GM19043 (cell line): ENCODE measurements at regions not wholly inside any gene's neighbourhood (a gene's known extent, or its start where the extent isn't known, plus 50 kb on each side); places are given as distances from the start of the nearest gene placed in this dataset.
A peak's percentile ranks its signal among the peaks of the same experiment; 100 is the strongest.
"Not testable (repeated sequence)": the region's sequence is repeated elsewhere in the genome, so short reads cannot be mapped to it uniquely, and the experiment has no call there.

Experiments
- ATAC-seq: cut with Tn5 transposase; IDR thresholded peaks from one replicate; pipeline ENCODE4 v1.9.1; 2021; ENCODE audit warnings: low read depth; ENCODE audit not compliant: unreplicated experiment

DNA sequence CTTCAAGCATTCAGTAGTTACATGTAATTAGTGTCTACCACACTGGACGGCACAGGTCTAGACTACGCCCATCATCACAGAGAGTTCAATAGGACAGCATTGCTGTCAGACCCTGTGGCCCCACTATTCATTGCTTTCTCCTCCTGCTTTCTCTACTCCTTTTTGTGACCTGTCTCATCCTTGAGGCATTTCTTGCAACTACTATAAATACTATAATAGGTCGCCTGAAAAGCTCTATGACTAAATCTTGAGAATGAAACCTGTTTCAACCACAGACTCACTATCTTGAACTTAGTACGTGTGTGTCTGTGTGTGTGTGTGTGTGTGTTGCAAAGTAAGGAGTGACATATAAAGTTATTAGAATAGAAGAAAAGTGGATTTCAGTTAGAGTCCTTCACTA, 252.9 kb upstream of the KLF3 start:
- ATAC-seq: peak; percentile 77

DNA sequence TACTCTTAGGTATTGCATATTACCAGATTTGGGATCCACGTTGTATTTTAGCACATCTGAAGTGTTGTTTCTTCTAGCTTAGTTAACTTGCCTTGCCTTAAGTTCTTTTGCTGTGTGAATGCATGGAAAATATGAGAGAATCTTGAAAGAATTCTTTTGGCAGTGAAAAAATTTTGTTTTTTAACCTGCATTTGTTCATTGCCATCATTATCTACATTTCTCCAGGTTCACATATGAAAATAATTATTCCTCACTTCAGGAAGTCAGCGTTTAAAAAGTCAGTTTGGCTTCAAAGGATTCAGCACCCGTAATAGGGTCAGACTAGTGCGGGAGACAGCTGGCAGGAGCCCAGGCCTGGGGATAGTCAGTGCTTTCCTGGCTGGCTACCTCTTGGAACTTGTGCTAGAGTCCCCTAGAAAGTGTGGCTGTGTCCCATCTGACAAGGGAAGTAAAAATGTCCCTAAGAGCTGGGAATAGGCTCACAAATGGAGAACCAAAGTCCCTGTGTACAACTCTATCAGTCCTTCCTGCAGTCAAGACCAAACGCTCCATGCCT, 251.9 kb upstream of the KLF3 start:
- no peak for ATAC-seq

DNA sequence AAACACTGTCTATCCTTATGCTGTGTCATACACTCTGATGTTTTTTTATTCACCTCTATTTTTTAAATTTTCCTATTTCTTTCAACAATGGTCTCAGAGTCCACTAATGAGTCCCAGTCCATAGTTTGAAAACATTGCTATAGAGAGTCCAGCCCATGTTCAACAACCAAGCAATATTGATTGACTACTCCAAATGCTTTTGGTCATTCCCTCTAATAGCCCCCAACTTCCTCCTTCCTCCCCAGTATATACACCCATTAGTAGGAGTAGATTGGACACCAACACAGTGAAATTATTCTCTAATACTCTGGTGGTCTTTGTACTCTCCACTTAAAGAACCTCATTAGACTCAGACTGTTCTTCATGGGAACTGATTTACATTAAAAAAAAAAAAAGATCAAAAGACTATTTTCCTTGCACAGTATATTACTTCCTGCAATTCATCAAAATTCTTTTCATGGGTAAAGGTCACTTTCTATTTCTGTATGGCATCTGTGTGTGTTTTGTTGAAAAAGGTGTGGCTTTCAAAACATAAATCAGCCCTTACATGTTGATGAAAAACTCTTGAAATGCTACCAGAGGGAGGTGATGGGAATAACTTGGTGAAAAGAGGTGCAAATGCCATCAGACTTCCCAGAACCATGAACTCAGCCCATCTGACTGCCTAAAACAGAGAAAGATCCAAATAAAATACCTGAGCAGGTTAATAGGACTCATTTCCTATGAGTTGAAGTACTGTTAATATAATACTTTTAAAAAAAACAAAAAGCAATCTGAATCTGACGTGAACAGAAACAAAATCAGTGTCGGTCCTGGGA, 250.3 kb upstream of the KLF3 start:
- ATAC-seq: no peak

DNA sequence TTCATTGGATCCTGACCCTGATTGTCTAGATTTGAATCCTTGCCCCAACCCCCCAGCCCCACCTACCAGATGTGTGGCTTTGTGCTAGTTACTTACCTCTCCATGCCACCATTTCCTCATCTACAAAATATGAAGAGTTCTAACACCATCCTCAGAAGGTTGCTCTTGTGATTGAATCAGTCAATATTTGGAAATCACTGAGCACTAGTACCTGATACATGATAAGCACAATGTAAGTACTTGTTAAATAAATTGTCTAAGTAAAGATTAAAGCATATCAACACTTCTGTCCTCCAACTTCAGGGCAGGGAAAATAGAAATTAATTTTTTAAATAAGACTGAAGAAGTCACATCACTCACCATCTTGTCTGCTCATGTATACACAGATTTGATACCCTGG, 249.6 kb upstream of the KLF3 start:
- ATAC-seq: no peak

DNA sequence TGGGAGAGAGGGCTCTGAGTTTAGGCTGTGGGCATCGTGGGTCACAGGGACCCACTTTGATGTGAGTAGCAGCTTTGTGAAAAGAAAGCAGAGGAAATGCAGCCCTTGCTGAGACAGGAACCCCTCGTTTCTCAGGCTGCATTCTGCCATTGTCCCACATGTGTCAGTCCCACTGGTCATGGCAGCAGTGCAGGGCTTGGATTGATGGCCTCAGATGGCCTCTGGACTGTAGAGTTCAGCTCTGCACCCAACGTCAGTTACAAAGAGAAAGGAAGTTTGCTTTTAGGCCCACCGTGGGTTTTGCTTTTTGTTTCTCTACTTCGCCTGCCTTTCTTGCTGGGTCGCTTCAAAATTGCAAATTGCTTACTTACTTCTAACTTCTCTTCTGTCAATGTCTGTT, 248.3 kb upstream of the KLF3 start:
- ATAC-seq: no peak

DNA sequence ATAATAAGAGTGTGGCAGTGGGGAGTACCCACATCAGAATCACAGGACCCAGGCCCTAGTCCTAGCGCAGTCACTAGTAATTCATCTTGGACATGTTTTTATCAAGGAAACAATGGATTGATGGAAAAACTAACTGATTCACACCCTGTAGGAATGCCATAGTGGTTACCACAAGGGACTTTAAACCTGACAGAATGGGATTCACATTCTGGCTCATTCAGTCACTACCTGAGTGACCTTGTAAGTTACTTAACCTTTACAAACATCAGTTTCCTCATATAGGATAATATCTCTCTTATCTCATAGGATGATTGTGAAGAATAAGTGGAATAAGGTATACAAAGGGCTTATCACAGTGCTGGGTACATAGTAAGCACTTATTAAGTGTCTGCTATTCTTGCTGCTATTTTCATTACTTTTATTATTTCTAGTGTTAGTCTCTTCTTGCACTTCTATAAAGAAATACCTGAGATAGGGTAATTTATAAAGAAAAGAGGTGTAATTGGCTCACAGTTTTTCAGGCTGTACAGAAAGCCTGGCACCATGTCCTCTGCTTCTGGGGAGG, 247.5 kb upstream of the KLF3 start:
- no peak for ATAC-seq

DNA sequence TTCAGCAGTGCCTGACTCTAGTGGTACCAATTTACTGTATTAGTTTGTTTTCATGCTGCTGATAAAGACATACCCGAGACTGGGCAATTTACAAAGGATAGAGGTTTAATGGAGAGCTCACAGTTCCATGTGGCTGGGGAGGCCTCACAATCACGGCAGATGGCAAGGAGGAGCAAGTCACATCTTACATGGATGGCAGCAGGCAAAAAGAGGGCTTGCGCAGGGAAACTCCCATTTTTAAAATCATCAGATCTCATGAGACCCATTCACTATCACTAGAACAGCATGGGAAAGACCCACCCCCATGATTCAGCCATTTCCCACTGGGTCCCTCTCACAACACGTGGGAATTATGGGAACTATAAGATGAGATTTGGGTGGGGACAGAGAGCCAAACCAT, 243.7 kb upstream of the KLF3 start:
- not testable (repeated sequence) for ATAC-seq

DNA sequence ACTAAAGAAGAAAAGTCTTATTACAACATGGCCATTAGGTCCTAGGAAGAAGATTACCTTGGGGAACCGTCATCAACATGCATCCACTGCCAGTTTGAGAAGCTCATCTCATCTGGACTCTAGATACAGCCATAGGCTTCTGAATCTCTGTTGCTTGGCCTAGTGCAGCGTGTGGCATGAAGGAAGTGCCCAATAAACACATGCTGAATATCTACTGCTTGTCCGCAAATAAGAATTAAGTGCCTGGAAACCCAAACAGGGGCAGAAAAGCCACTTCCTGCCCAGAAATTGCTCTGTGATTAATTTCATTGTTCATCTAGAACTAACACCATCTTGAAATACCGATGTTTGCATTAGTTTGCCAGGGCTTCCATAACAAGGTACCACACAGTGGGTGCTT, 241.1 kb upstream of the KLF3 start:
- no peak for ATAC-seq

DNA sequence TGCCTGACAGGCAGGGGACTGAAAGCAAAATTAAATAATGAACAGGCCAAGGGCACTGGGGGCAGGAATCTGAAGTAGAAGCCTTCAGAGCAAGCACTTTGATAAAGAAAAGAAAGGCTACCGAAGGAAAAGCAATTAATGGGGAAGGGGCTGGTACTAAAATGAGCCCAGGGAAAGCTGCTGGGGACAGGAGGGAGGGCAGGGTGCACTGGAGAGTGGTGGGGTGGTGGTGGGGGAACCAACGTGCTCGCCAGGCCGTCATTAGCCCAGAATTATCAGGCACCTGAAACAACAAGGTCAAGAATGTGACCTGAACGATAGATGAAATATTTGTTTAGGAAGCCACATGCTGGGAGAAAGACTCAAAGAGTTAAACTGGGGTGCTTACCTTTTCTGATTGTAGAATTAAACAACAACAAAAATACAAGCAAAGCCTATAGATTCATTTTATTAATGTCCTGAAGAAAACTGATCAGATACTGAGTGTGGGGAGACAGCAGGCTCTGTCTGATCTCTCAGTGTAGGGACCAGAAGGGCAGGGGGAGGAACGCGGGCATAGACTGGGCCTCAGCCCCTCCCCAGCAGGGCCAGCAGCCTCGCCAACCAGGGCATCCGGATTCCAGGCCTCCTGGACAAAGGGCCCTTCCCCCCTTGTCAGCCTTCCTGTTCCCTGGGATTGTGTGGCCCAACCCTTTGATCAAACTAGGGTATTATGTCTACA, 239.7 kb upstream of the KLF3 start:
- no peak for ATAC-seq

DNA sequence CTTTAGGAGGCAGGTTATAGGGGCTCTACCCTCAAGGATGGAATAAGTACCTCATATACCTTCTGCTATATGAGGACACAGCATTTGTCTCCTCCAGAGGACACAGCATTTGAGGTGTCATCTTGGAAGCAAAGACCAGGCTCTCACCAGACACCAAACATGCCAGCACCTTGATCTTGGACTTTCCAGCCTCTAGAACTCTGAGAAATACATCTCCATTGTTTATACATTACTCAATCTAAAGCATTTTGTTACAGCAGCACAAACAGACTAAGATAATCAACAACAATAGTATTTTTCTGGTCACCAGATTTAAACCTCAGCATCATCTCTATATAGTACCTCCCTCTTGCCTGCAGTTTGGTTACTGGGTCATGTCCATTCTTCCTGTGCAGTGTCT, 237.5 kb upstream of the KLF3 start:
- ATAC-seq: no peak

DNA sequence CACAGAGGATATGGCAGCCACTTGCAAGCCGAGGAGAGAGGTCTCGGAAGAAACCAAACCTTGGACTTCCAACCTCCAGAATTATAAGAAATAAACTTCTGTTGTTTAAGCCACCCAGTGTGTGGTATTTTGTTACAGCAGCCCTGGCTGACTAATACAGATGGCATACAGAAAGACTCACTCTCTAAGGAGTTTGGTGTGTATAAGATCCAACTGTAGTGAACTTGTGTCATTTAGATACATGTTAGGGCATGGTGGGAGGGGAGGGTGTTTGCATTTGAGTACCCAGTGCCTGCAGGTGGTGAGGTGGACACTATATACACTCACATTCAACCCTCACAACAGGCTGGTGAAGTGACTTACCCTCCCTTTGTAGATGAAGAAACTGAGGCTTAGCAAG, 233.2 kb upstream of the KLF3 start:
- ATAC-seq: no peak

DNA sequence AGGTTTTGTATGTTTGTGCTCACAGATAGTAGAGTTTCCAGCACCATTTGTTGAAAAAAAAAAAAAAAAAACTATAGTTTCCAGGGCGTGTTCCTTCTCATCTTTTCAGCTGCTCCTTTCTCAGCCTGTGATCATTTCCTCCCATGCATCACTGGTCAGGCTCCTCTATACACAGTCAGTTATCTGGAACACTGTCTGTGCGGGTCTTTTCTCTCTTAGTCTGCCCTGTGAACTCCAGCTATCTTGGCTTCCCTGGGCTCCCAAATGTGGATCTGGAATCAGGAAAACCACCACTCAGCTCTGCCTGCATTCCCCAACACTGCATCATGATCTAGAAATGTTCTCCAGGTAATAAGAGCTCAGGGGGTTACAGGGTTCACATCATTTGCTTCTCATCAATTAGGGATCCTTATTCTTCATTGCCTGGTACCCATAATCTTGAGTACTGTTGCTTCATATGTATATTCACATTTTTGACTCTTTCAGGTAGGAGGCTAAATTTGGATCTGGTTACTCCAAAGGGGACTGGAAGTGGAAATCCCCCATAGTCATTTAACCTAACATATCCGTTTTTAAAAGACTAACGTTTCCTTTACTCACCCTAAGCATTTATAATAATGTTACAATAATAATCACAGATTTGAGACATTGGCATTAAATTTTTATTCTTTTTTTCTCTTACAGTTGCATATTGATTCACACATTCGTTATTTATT, 221.8 kb upstream of the KLF3 start:
- no peak for ATAC-seq

DNA sequence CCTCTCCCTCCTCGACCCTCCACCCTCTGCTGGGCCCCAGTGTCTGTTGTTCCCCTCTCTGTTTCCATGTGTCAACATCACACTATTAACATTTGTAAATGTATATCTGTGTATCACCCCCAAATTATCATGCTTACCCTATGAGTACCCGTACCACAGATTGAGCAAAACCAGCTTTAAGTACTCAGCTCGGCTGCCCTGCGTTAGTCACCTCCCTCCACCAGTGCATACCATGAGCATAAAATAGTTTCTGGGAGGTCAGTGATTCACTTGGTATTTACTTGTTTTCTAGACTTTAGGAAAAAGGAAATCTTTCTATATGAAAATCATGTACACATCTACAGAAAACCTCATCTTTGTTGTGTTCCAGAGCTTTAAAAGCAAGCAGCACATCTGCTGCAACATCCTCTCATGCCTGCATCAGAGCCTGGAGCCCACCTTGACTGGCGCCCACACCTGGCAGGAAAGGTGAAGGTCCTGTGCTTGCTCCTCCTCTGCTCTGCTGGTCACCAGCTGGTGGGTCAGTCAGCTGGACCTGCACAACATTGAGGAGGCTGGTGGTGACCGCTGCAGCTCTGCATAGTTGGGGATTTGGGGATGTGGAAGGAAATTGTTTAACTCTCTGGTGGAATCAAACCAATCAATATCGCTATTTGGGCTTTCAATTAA, 214.4 kb upstream of the KLF3 start:
- ATAC-seq: no peak

DNA sequence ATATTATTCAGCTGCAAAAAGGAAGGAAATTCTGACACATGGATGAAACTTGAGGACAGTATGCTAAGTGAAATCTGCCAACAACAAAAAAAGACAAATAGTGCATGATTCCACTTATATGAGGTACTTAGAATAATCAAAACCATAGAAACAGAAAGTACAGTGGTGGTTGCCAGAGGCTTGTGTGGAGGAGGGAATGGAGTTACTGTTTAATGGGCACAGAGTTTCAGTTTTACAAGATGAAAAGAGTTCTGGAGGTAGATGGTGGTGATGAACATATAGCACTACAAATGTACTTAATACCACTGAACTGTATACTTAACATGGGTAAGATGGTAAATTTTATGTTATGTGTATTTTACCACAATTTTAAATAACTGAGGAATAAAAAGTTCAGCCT, 212.0 kb upstream of the KLF3 start:
- ATAC-seq: no peak

DNA sequence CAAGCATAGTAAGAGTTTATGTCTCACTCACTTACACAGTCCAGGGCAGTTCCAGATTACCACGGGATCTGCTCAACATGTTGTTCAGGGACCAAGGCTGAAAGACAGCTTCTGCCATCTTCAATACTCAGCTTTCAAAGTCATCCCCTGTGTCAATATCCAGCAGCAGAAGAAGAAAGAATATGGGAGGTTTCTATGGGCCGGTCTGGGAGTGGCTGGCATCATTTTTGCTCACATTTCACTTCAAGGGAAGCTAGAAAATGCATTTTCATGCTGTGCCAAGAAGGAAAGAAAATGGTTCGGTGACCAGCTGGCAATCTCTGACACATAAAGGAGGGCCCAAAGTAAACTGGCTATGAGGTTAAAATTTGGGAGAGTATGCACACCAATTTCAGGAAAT, 211.5 kb upstream of the KLF3 start:
- ATAC-seq: no peak

DNA sequence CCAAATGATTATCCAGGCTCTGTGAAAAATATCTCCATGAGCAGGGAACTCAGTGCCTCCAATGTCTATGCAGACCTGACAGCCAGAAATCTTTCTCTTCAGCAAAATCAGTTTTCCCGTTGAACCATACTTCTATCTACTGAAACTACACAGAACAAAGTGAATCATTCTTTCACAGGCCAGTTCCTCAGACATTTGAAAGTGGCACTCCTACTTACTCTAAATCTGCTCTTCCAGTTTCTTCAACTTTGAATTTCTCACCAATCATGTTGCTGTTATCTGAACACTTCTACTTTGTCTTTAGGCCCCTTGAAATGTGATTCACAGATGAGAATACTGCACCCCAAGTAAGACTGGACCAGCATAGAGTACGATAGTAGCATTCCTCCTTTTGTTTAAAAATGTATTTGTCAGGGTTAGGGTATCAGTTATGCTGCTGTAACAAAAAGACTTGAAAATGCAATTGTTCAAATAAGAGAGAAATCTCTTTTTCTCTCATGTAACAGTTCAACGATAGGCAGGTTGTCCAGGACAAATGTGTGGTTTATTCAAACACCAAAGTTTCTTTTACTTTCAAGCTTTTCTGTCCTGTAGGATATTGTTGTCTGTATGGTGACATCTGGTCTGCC, 210.6 kb upstream of the KLF3 start:
- ATAC-seq: no peak

DNA sequence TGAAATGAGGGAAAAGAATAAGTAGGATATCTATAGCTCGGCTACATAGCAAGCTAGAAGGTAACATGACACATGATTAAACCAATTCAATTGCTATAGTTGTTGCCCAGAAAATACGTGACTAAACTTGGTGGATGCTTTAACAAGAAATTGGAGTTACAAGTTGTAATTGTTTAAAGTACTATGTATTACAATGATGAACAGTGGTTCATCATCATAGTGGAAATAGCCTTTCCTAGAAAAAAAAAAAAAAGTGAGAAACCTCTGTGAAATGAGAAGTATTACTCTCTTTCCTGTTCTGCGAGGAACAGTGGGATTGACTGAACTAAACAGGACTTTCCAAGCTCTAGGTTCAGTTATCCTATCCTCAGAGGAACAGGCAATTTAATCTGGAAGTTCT, 209.7 kb upstream of the KLF3 start:
- no peak for ATAC-seq

DNA sequence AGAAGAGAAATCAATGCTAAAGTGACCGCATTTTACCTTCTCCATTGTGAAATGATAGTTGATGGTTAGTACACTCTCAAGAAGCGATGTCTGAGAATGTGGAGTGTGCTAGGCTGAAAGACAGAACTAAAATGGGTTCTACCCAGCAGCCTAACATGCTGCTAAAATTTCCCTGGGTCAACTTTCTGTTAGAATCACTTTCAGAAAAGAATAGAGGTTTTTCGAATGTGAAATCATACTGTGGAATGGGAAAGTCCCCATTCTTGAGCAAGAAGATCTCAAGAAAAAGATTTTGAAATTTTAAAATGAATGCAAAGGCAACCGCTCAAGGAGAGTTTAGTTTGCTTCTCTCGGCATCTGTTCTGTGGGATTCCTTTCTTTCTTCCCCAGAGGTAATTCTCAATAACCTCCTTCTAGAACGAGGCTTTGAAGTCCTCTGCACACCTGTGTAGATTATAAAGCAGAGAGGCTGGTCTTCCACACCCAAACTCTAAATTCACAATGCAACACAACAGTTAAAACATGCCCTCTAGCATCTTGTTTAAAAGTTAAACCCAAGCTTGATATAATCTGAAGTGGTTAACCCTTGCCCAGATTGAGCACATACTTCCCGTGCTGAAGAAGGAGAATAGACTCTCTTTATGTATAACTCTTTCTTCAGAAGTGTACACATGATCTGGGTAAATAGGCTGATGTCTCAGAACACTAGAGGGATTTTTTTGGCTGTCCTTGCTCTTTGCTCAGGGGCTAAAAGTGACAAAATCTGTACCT, 208.7 kb upstream of the KLF3 start:
- peak; percentile 58 for ATAC-seq

DNA sequence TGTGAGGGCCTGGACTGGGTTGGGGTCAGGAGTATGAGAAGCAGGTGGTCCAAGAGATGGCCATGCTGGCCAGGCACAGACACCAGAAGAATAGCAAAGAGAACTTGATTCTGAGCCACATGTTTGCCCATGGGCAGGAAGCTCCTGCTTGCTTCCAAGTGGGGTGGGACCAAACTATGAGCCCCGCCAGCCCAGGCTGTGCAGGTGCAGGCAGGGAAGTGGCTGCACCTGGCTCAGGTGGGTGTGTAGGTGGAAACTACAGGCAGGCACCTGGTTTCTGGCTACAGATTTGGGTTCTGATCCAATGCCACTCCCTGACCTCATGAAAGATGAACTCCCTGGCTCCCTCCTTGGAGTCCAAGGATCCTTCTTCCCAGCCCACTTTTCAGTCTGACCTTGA, 207.9 kb upstream of the KLF3 start:
- no peak for ATAC-seq
